ENCODE measurements at regions not wholly inside any gene's neighbourhood (a gene's known extent, or its start where the extent isn't known, plus 50 kb on each side); places are given as distances from the start of the nearest gene placed in this dataset.
"Not testable (repeated sequence)": the region's sequence is repeated elsewhere in the genome, so short reads cannot be mapped to it uniquely, and the experiment has no call there.

DNA sequence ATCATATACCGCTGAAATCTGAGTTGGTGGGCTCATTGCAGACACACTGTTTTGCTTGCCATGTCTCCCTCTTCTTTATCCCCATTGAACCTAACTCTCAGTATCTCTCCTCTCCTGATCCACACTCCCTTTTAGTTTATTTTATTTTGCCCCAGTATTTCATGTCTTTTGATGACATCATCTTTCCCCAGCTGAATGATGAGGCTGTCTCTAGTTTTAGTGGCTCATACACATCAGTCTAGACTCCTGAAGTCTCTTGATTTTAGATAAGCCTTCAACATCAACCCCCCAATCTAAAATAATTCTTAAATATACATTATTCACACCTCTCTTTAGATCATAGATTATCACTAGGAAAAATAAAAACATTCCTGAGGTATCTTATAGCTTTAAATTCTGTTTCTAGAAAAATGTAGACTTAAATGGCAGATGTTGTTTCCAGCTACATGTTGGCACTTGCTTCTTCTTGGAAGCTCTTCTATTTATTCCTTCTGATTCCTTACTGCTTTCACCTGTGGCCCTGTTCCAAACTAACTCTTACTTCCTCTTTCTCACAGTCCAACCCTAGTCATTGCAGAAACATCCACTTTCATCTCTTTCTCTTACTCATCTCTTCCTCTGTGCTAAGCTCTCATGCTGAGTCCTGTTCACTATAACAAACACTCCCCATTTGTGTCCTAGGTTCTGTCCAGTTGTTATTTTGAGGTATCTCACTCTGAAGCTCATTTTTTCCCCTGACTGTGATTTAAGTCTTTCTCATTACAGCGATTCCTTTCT is 191.9 kb upstream of the SLC35B3 start:
- intact Hi-C loops (cut with micrococcal nuclease) = no loop called here
- Mint-ChIP-seq H3K27me3 (ENCODE audit: low read depth in 2 of 2) (no peaks in the 10 kb centered on the region), H3K4me1 (no peaks in the 10 kb centered on the region), H3K4me3 (no peak overlapping the region), H3K9me3 (peaks cover 2% of the 10 kb centered on the region in 2 donors), H3K36me3 (no peaks in the 10 kb centered on the region), H3K27ac (no peak overlapping the region)
- Histone ChIP-seq H3K27ac (ENCODE audit: low read length) (no peak overlapping the region), H3K36me3 (ENCODE audit: control insufficient read depth, insufficient read depth, low read length) (no peaks in the 10 kb centered on the region), H3K4me3 (ENCODE audit: low read length) (no peak overlapping the region), H3K27me3 (ENCODE audit: control insufficient read depth, insufficient read depth, low read length) (no peaks in the 10 kb centered on the region), H3K4me1 (ENCODE audit: control insufficient read depth, insufficient read depth, low read length) (no peaks in the 10 kb centered on the region), H3K9me3 (ENCODE audit: control insufficient read depth, insufficient read depth, low read length) (peaks cover 2% of the 10 kb centered on the region)
- no peak for TF ChIP-seq CTCF (IDR thresholded peaks at IDR 0.05)
- 97% methylated on average over 2 of the region's 2 CpGs for WGBS (ENCODE audit: insufficient coverage)
- DNase-seq = no peak
- no peak for ATAC-seq

- Histone ChIP-seq H3K27me3 (ENCODE audit: control insufficient read depth, insufficient read depth, low read length) (no peaks in the 10 kb centered on the region), H3K36me3 (ENCODE audit: control insufficient read depth, insufficient read depth, low read length) (no peaks in the 10 kb centered on the region), H3K4me1 (ENCODE audit: control insufficient read depth, insufficient read depth, low read length) (no peaks in the 10 kb centered on the region), H3K4me3 (ENCODE audit: low read length) (no peak overlapping the region), H3K9me3 (ENCODE audit: control insufficient read depth, insufficient read depth, low read length) (peaks cover 1% of the 10 kb centered on the region), H3K27ac (ENCODE audit: low read length) (no peak overlapping the region)
- Mint-ChIP-seq H3K27ac (no peak overlapping the region), H3K4me1 (no peaks in the 10 kb centered on the region), H3K4me3 (no peak overlapping the region), H3K27me3 (ENCODE audit: low read depth in 2 of 2) (no peaks in the 10 kb centered on the region), H3K36me3 (no peaks in the 10 kb centered on the region), H3K9me3 (peaks cover 0 to 2% of the 10 kb centered on the region in 2 donors)
- no CpG with 5 or more reads among the region's 1 CpG for WGBS (ENCODE audit: insufficient coverage)
- no peak for TF ChIP-seq CTCF (IDR thresholded peaks at IDR 0.05)
- ATAC-seq (no peak), DNase-seq (no peak)
- intact Hi-C loops (cut with micrococcal nuclease) = no loop called here
These were observed 189.3 kb upstream of the SLC35B3 start for GRCh38 chr6:8624665-8625064.

DNA sequence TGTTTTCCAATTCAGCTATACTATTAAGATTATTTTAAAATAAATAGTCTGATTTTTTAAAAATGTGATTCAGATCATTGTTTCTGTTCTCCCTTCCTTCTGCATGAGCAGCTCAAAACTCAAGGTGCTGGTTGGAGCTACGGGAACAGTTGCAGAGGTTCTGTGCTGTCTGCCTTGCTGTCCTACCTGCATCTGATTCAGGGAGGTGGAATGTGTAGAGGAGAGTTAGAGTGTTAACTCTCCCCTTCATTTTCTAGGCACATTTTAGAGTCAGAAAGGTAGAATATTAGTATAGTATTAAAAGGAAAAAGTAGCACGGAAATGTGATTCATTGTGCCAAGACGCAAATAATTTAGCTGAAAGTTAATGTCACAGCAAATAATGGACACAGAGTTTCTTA is 188.1 kb upstream of the SLC35B3 start:
- DNase-seq = no peak
- WGBS (ENCODE audit: insufficient coverage) = 100% methylated on average over 2 of the region's 3 CpGs
- peaks cover 4% of the 10 kb centered on the region for H3K9me3 ChIP-seq (ENCODE audit: control insufficient read depth, insufficient read depth, low read length)
- peaks cover under 1 to 3% of the 10 kb centered on the region in 2 donors for H3K9me3 Mint-ChIP-seq
- H3K27ac ChIP-seq (ENCODE audit: low read length) = no peak overlapping the region
- no peak overlapping the region for H3K27ac Mint-ChIP-seq
- H3K36me3 ChIP-seq (ENCODE audit: control insufficient read depth, insufficient read depth, low read length) = no peaks in the 10 kb centered on the region
- no peaks in the 10 kb centered on the region for H3K4me1 Mint-ChIP-seq
- H3K4me3 Mint-ChIP-seq = no peak overlapping the region
- H3K36me3 Mint-ChIP-seq = no peaks in the 10 kb centered on the region
- no peak for TF ChIP-seq CTCF (IDR thresholded peaks at IDR 0.05)
- H3K4me1 ChIP-seq (ENCODE audit: control insufficient read depth, insufficient read depth, low read length) = no peaks in the 10 kb centered on the region
- no peak overlapping the region for H3K4me3 ChIP-seq (ENCODE audit: low read length)
- no peaks in the 10 kb centered on the region for H3K27me3 ChIP-seq (ENCODE audit: control insufficient read depth, insufficient read depth, low read length)
- no peaks in the 10 kb centered on the region for H3K27me3 Mint-ChIP-seq (ENCODE audit: low read depth in 2 of 2)
- no peak for ATAC-seq
- intact Hi-C loops (cut with micrococcal nuclease) = no loop called here

DNA sequence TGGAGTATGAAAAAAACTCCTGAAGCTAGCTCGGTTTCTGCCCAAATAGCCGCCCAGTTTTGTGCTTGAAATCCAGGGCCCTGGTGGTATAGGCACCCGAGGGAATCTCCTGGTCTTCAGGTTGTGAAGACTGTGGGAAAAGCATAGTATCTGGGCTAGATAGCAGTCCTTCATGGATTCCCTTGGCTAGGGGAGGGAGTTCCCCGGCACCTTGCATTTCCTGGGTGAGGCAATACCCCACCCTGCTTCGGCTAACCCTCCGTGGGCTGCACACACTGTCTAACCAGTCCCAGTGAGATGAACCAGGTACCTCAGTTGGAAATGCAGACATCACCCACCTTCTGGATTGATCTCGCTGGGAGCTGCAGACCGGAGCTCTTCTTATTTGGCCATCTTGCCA is 184.5 kb upstream of the SLC35B3 start:
- no peaks in the 10 kb centered on the region for H3K4me1 ChIP-seq (ENCODE audit: control insufficient read depth, insufficient read depth, low read length)
- no peaks in the 10 kb centered on the region for H3K4me1 Mint-ChIP-seq
- H3K9me3 Mint-ChIP-seq = peaks cover 12 to 13% of the 10 kb centered on the region in 2 donors
- DNase-seq (no peak), ATAC-seq (no peak)
- 90% methylated on average over 8 of the region's 8 CpGs for WGBS (ENCODE audit: insufficient coverage)
- peaks cover 10% of the 10 kb centered on the region for H3K36me3 Mint-ChIP-seq
- TF ChIP-seq CTCF (IDR thresholded peaks at IDR 0.05) = no peak
- no peak overlapping the region for H3K27ac ChIP-seq (ENCODE audit: low read length)
- no peak overlapping the region for H3K4me3 Mint-ChIP-seq
- no peaks in the 10 kb centered on the region for H3K36me3 ChIP-seq (ENCODE audit: control insufficient read depth, insufficient read depth, low read length)
- peaks cover 4% of the 10 kb centered on the region for H3K9me3 ChIP-seq (ENCODE audit: control insufficient read depth, insufficient read depth, low read length)
- H3K4me3 ChIP-seq (ENCODE audit: low read length) = no peak overlapping the region
- H3K27me3 ChIP-seq (ENCODE audit: control insufficient read depth, insufficient read depth, low read length) = no peaks in the 10 kb centered on the region
- intact Hi-C loops (cut with micrococcal nuclease) = no loop called here
- no peaks in the 10 kb centered on the region for H3K27me3 Mint-ChIP-seq (ENCODE audit: low read depth in 2 of 2)
- no peak overlapping the region for H3K27ac Mint-ChIP-seq

DNA sequence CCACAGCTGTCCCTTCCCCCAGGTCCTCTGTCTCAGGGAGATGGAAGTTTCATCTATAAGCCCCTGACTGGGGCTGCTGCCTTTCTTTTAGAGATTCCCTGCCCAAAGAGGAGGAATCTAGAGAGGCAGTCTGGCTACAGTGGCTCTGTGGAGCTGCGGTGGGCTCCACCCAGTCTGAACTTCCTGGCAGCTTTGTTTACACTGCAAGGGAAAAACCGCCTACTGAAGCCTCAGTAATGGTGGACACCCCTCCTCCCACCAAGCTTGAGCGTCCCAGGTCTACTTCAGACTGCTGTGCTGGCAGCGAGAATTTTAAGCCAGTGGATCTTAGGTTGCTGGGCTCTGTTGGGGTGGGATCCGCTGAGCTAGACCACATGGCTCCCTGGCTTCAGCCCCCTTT is 184.1 kb upstream of the SLC35B3 start:
- intact Hi-C loops (cut with micrococcal nuclease); H3K9me3 ChIP-seq (ENCODE audit: control insufficient read depth, insufficient read depth, low read length); H3K27ac ChIP-seq (ENCODE audit: low read length); DNase-seq; H3K4me3 Mint-ChIP-seq; ATAC-seq; H3K4me3 ChIP-seq (ENCODE audit: low read length); H3K36me3 ChIP-seq (ENCODE audit: control insufficient read depth, insufficient read depth, low read length); H3K4me1 Mint-ChIP-seq; H3K4me1 ChIP-seq (ENCODE audit: control insufficient read depth, insufficient read depth, low read length); H3K27me3 ChIP-seq (ENCODE audit: control insufficient read depth, insufficient read depth, low read length); H3K27me3 Mint-ChIP-seq (ENCODE audit: low read depth in 2 of 2); H3K27ac Mint-ChIP-seq: not testable (repeated sequence)
- peaks cover 12 to 15% of the 10 kb centered on the region in 2 donors for H3K9me3 Mint-ChIP-seq
- peaks cover 10% of the 10 kb centered on the region for H3K36me3 Mint-ChIP-seq
- WGBS (ENCODE audit: insufficient coverage) = 81% methylated on average over 5 of the region's 5 CpGs

Data from natural killer cell (primary cell).